GM21786 (cell line): ENCODE measurements at regions not wholly inside any gene's neighbourhood (a gene's known extent, or its start where the extent isn't known, plus 50 kb on each side); places are given as distances from the start of the nearest gene placed in this dataset.
"Not testable (repeated sequence)": the region's sequence is repeated elsewhere in the genome, so short reads cannot be mapped to it uniquely, and the experiment has no call there.

Experiments
- ATAC-seq: cut with Tn5 transposase; IDR thresholded peaks from one replicate; pipeline ENCODE4 v1.9.1; 2021; ENCODE audit not compliant: unreplicated experiment

GRCh38 chr12:67034110-67034879 lies 234.9 kb upstream of the CAND1 start:
- ATAC-seq, result no peak

GRCh38 chr12:67035121-67035520 lies 234.0 kb upstream of the CAND1 start:
- no peak for ATAC-seq

- no peak for ATAC-seq
Measured at GRCh38 chr12:67038486-67038885, 230.7 kb upstream of the CAND1 start.

- ATAC-seq, result no peak
Measured at GRCh38 chr12:67039995-67040860, 228.9 kb upstream of the CAND1 start.

- no peak for ATAC-seq
Measured at GRCh38 chr12:67040861-67041137, 228.4 kb upstream of the CAND1 start.

GRCh38 chr12:67042697-67043131 lies 226.4 kb upstream of the CAND1 start:
- no peak for ATAC-seq

GRCh38 chr12:67043771-67044170 lies 225.4 kb upstream of the CAND1 start:
- no peak for ATAC-seq

GRCh38 chr12:67045650-67046049 lies 223.5 kb upstream of the CAND1 start:
- no peak for ATAC-seq

GRCh38 chr12:67046062-67046461 lies 223.1 kb upstream of the CAND1 start:
- ATAC-seq, result no peak

GRCh38 chr12:67047634-67048033 lies 221.5 kb upstream of the CAND1 start:
- ATAC-seq, result no peak

- no peak for ATAC-seq
Measured at GRCh38 chr12:67048371-67048770, 220.8 kb upstream of the CAND1 start.

- not testable (repeated sequence) for ATAC-seq
Measured at GRCh38 chr12:67049199-67049598, 220.0 kb upstream of the CAND1 start.

GRCh38 chr12:67052981-67053380 lies 216.2 kb upstream of the CAND1 start:
- ATAC-seq, result no peak

- no peak for ATAC-seq
Measured at GRCh38 chr12:67056329-67056728, 212.8 kb upstream of the CAND1 start.

GRCh38 chr12:67057072-67057471 lies 212.1 kb upstream of the CAND1 start:
- no peak for ATAC-seq

GRCh38 chr12:67062193-67062592 lies 207.0 kb upstream of the CAND1 start:
- ATAC-seq, result no peak

- ATAC-seq, result no peak
Measured at GRCh38 chr12:67067453-67068203, 201.5 kb upstream of the CAND1 start.

- no peak for ATAC-seq
Measured at GRCh38 chr12:67068204-67068731, 200.9 kb upstream of the CAND1 start.

- ATAC-seq, result peak; percentile 30
Measured at GRCh38 chr12:67068761-67069450, 200.3 kb upstream of the CAND1 start.

GRCh38 chr12:67069451-67070306 lies 199.5 kb upstream of the CAND1 start:
- peak; percentile 51 for ATAC-seq
